ENCODE measurements at regions not wholly inside any gene's neighbourhood (a gene's known extent, or its start where the extent isn't known, plus 50 kb on each side); places are given as distances from the start of the nearest gene placed in this dataset.
"Not testable (repeated sequence)": the region's sequence is repeated elsewhere in the genome, so short reads cannot be mapped to it uniquely, and the experiment has no call there.

- DNase-seq: not testable (repeated sequence)
These were observed 100.7 kb upstream of the KLHL1 start for GRCh38 chr13:70208968-70209367.

GRCh38 chr13:70206671-70207070 lies 98.4 kb upstream of the KLHL1 start:
- DNase-seq: no peak

- no peak for DNase-seq
These were observed 95.5 kb upstream of the KLHL1 start for GRCh38 chr13:70203661-70204229.

- no peak for DNase-seq
These were observed 82.8 kb upstream of the KLHL1 start for GRCh38 chr13:70191034-70191433.

GRCh38 chr13:70189981-70190380 lies 81.7 kb upstream of the KLHL1 start:
- no peak for DNase-seq

GRCh38 chr13:70188567-70188966 lies 80.3 kb upstream of the KLHL1 start:
- no peak for DNase-seq

GRCh38 chr13:70183041-70183440 lies 74.8 kb upstream of the KLHL1 start:
- DNase-seq: no peak

All from MV-4-11 (cell line).